Endothelial cell of umbilical vein (primary cell): ENCODE measurements at regions not wholly inside any gene's neighbourhood (a gene's known extent, or its start where the extent isn't known, plus 50 kb on each side); places are given as distances from the start of the nearest gene placed in this dataset.

Experiments used
- BruUV-seq: library from RNA; stranded (reverse); fragments of 400-500 nt; replicated peaks from 2 replicates; lab custom pipeline; 2021; lab: Mats Ljungman, UMichigan
- CTCF ChIA-PET: fragments of 300-600, 350-600 bp; sonication (Branson Sonifier 250); formaldehyde crosslinking; loops from one replicate; lab custom pipeline; 2021; ENCODE audit warnings: antibody characterized with exemption, inconsistent platforms; lab: Charles Lee
- POLR2A ChIA-PET: fragments of 300-600, 350-600 bp; sonication (Branson Sonifier 250); formaldehyde crosslinking; loops from one replicate; lab custom pipeline; 2021; ENCODE audit warnings: antibody characterized with exemption, inconsistent platforms; lab: Charles Lee
- DNase-seq: peaks from one replicate; pipeline ENCODE4 v3.0.0-alpha.2; 2011; ENCODE audit warnings: low read depth, low spot score
- FAIRE-seq: peaks from 2 replicates; lab custom pipeline; 2011; peaks lifted over from hg19 to GRCh38; lab: Jason Lieb, UNC
- H2AFZ ChIP-seq: 2 replicates; pipeline ENCODE4 v1.6.0; 2012; ENCODE audit warnings: low read depth, low read length, control low read depth, inconsistent platforms
- H3K27ac ChIP-seq: 2 replicates; pipeline ENCODE4 v1.5.1; 2011; ENCODE audit warnings: low read depth, mild to moderate bottlenecking, control low read depth, low read length, moderate library complexity; ENCODE audit not compliant: insufficient read depth
- H3K27me3 ChIP-seq, 2 experiments: 2 replicates each; pipeline versions ENCODE4 v1.6.0 to v1.6.1; 2011; ENCODE audit warnings: low read length in 2 of 2, mixed read lengths in 1 of 2; ENCODE audit not compliant: control insufficient read depth in 2 of 2, insufficient read depth in 2 of 2
- H3K36me3 ChIP-seq, 2 experiments: 2 replicates in 1 of 2; 3 replicates in 1 of 2; pipeline ENCODE4 v1.5.1; 2011; ENCODE audit warnings: low read length in 2 of 2, mild to moderate bottlenecking in 1 of 2, moderate library complexity in 1 of 2; ENCODE audit not compliant: control insufficient read depth in 2 of 2, insufficient read depth in 2 of 2; ENCODE audit errors: extremely low read depth in 1 of 2
- H3K4me1 ChIP-seq: 3 replicates; pipeline ENCODE4 v1.5.1; 2011; ENCODE audit warnings: mild to moderate bottlenecking, low read length; ENCODE audit not compliant: control insufficient read depth, insufficient read depth; ENCODE audit errors: extremely low read depth
- H3K4me2 ChIP-seq: 2 replicates; pipeline ENCODE4 v1.6.1; 2011; ENCODE audit warnings: low read length, control low read depth, mixed read lengths; ENCODE audit not compliant: insufficient read depth
- H3K4me3 ChIP-seq, 3 experiments: fragments of 200-600 bp in 1 of 3; sonication (generic), shearing (Covaris generic) in 1 of 3; replicated peaks in 1 of 3; 2 replicates each; pipeline ENCODE4 v1.5.1; 2011 to 2016; ENCODE audit warnings: control low read depth in 3 of 3, low read length in 3 of 3, mild to moderate bottlenecking in 2 of 3, inconsistent platforms in 1 of 3, low read depth in 1 of 3, moderate library complexity in 1 of 3; ENCODE audit not compliant: insufficient read depth in 1 of 3
- H3K79me2 ChIP-seq: 2 replicates; pipeline ENCODE4 v1.6.0; 2012; ENCODE audit warnings: low read length, inconsistent platforms; ENCODE audit not compliant: control insufficient read depth, insufficient read depth
- H3K9ac ChIP-seq: replicated peaks from 2 replicates; pipeline ENCODE3; 2011; ENCODE audit warnings: low read length, control low read depth; ENCODE audit not compliant: insufficient read depth; ENCODE audit errors: extremely low read depth
- H3K9me1 ChIP-seq: replicated peaks from 3 replicates; pipeline ENCODE4 v1.6.0; 2011; ENCODE audit warnings: mild to moderate bottlenecking, low read length; ENCODE audit not compliant: control insufficient read depth, insufficient read depth; ENCODE audit errors: extremely low read depth
- H3K9me3 ChIP-seq: replicated peaks from 2 replicates; pipeline ENCODE4 v1.5.1; 2012; ENCODE audit warnings: low read length, inconsistent platforms; ENCODE audit not compliant: control insufficient read depth, insufficient read depth
- H4K20me1 ChIP-seq: replicated peaks from 2 replicates; pipeline ENCODE3; 2011; ENCODE audit warnings: mild to moderate bottlenecking, low read length; ENCODE audit not compliant: control insufficient read depth, insufficient read depth; ENCODE audit errors: extremely low read depth
- EZH2 ChIP-seq: IDR thresholded peaks from 2 replicates; pipeline ENCODE4 v1.6.1; 2012; ENCODE audit warnings: borderline replicate concordance, low read depth, mild to moderate bottlenecking, moderate library complexity, low read length, inconsistent platforms; ENCODE audit not compliant: severe bottlenecking
- FOS ChIP-seq: IDR thresholded peaks from 2 replicates; pipeline ENCODE4 v1.6.1; 2011; ENCODE audit warnings: mild to moderate bottlenecking, low read length, moderate library complexity, borderline replicate concordance; ENCODE audit not compliant: insufficient read depth
- GATA2 ChIP-seq: IDR thresholded peaks from 2 replicates; pipeline ENCODE4 v1.7.0; 2011; ENCODE audit warnings: low read depth, mild to moderate bottlenecking, moderate library complexity, mixed read lengths, low read length; ENCODE audit not compliant: insufficient read length, insufficient read depth
- JUN ChIP-seq: IDR thresholded peaks from 2 replicates; pipeline ENCODE4 v1.6.1; 2011; ENCODE audit warnings: borderline replicate concordance, low read depth; ENCODE audit not compliant: insufficient read length, insufficient read depth
- MYC ChIP-seq: IDR thresholded peaks from one replicate; pipeline ENCODE4 v1.6.1; 2011; ENCODE audit warnings: mild to moderate bottlenecking, low read depth, low read length
- POLR2A ChIP-seq: IDR thresholded peaks from 2 replicates; pipeline ENCODE4 v1.6.1; 2012; ENCODE audit warnings: low read depth, mild to moderate bottlenecking, control low read depth, low read length
- POLR2AphosphoS5 ChIP-seq: IDR thresholded peaks from 2 replicates; pipeline ENCODE4 v1.6.1; 2012; ENCODE audit warnings: low read depth, mild to moderate bottlenecking, control low read depth, low read length, moderate library complexity; ENCODE audit not compliant: insufficient read depth
- dilution Hi-C: fragments of 300-500 bp; cut with MboI; formaldehyde crosslinking; loops from one replicate; pipeline ENCODE4 v1.15.0; 2019; ENCODE audit warnings: low sequenced_read_pairs; ENCODE audit not compliant: extremely low pct_ligation_motif_present
- intact Hi-C: fragments of 100-400 bp; cut with micrococcal nuclease; formaldehyde crosslinking; loops from one replicate; pipeline ENCODE4 v1.10.0; 2022
- TF ChIP-seq, protein P1 (sequence below): IDR thresholded peaks from 2 replicates; pipeline ENCODE4 v1.6.1; 2011; ENCODE audit not compliant: insufficient read depth, insufficient read length
- TF ChIP-seq, protein P2 (sequence below), 2 donors: IDR thresholded peaks; 1 replicate in 1 of 2; 2 replicates in 1 of 2; pipeline ENCODE4 v1.5.1; 2011; ENCODE audit warnings: low read length in 2 of 2, mild to moderate bottlenecking in 2 of 2, moderate library complexity in 2 of 2, control low read depth in 1 of 2, inconsistent platforms in 1 of 2, low read depth in 1 of 2; ENCODE audit not compliant: insufficient read depth in 1 of 2; ENCODE audit errors: extremely low read depth in 1 of 2

DNA sequence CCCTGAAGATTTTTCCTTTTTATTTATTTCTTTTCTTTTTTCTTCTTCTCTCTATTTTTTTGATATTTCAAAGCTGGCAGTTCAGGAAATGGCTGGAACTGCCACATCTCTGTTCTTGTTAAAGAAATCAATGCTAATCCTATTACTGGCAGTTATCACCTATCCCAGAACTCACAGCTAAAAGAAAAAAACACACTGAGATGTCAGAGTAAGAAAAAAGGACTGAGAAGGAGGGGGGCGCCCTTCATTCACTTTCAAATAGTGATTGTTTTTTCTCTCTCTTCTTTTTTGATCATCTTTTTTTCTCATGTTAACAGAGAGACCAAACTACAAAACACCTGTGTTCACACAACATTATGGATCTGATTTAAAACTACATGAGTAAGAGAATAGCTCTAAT, 337.1 kb downstream of the IL20RB start:
- no peak overlapping the region for H3K4me2 ChIP-seq
- no peak overlapping the region for H3K9ac ChIP-seq
- dilution Hi-C loops, result no loop called here
- TF ChIP-seq POLR2AphosphoS5, result no peak
- TF ChIP-seq, protein P1, sequence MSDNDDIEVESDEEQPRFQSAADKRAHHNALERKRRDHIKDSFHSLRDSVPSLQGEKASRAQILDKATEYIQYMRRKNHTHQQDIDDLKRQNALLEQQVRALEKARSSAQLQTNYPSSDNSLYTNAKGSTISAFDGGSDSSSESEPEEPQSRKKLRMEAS, result no peak
- TF ChIP-seq MYC, result no peak
- no peak for TF ChIP-seq POLR2A
- TF ChIP-seq JUN, result no peak
- no peak for TF ChIP-seq GATA2
- ChIA-PET CTCF (interaction anchor here (0.8 kb wide), 1 partner anchor 262 kb away, joined by 3 read pairs; no protein-coding TSS in a partner anchor), POLR2A (no interaction called here)
- no TSS peak for BruUV-seq
- H3K79me2 ChIP-seq, result no peaks in the 10 kb centered on the region
- H2AFZ ChIP-seq, result no peak overlapping the region
- FAIRE-seq, result no peak
- H3K27ac ChIP-seq, result no peak overlapping the region
- no peak for DNase-seq
- no peaks in the 10 kb centered on the region for H3K9me1 ChIP-seq
- H3K9me3 ChIP-seq, result no peaks in the 10 kb centered on the region
- no peaks in the 10 kb centered on the region for H3K4me1 ChIP-seq
- H4K20me1 ChIP-seq, result no peaks in the 10 kb centered on the region
- no peak overlapping the region for H3K4me3 ChIP-seq
- no peaks in the 10 kb centered on the region for H3K27me3 ChIP-seq
- intact Hi-C loops, result no loop called here
- no peaks in the 10 kb centered on the region for H3K36me3 ChIP-seq

DNA sequence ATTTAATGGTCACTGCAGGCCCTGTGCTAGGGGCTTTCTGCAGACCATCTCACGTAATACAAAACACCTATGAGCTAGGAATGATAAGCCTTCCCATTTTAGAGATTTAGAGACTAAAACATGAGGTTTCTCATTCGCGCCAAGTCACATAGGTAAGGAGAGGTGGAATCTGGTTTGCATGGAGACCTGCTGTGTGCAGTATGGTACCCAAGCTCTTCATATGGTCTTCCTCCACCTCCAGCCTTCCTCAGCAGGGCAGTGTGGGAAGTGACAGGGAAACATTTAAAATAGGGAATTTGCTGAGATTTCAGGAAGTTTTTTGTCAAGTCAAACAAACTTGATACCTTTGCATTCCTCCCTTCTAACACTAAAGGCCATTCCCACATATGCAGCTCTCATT, 337.6 kb downstream of the IL20RB start:
- CTCF ChIA-PET, result no interaction called here
- no peak overlapping the region for H3K9ac ChIP-seq
- no peaks in the 10 kb centered on the region for H4K20me1 ChIP-seq
- POLR2A ChIA-PET, result no interaction called here
- no peak for TF ChIP-seq FOS
- TF ChIP-seq GATA2, result no peak
- TF ChIP-seq POLR2AphosphoS5, result no peak
- TF ChIP-seq EZH2, result no peak
- TF ChIP-seq, protein P2, sequence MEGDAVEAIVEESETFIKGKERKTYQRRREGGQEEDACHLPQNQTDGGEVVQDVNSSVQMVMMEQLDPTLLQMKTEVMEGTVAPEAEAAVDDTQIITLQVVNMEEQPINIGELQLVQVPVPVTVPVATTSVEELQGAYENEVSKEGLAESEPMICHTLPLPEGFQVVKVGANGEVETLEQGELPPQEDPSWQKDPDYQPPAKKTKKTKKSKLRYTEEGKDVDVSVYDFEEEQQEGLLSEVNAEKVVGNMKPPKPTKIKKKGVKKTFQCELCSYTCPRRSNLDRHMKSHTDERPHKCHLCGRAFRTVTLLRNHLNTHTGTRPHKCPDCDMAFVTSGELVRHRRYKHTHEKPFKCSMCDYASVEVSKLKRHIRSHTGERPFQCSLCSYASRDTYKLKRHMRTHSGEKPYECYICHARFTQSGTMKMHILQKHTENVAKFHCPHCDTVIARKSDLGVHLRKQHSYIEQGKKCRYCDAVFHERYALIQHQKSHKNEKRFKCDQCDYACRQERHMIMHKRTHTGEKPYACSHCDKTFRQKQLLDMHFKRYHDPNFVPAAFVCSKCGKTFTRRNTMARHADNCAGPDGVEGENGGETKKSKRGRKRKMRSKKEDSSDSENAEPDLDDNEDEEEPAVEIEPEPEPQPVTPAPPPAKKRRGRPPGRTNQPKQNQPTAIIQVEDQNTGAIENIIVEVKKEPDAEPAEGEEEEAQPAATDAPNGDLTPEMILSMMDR (IDR thresholded peaks at IDR 0.05; ENCODE audit: extremely low read depth in 1 of 2, insufficient read depth in 1 of 2, low read depth in 1 of 2, low read length in 2 of 2), result no peak
- TF ChIP-seq, protein P1, result no peak
- no peak for TF ChIP-seq POLR2A
- no peak for TF ChIP-seq JUN
- no peak overlapping the region for H3K27ac ChIP-seq
- BruUV-seq, result no TSS peak
- intact Hi-C loops, result no loop called here
- no peaks in the 10 kb centered on the region for H3K27me3 ChIP-seq
- no peak overlapping the region for H3K4me2 ChIP-seq
- no peaks in the 10 kb centered on the region for H3K4me1 ChIP-seq
- FAIRE-seq, result no peak
- dilution Hi-C loops, result no loop called here
- no peaks in the 10 kb centered on the region for H3K79me2 ChIP-seq
- H3K9me3 ChIP-seq, result no peaks in the 10 kb centered on the region
- H2AFZ ChIP-seq, result no peak overlapping the region
- H3K9me1 ChIP-seq, result no peaks in the 10 kb centered on the region
- no peak for DNase-seq
- H3K36me3 ChIP-seq, result no peaks in the 10 kb centered on the region
- no peak overlapping the region for H3K4me3 ChIP-seq
